ENCODE measurements at regions not wholly inside any gene's neighbourhood (a gene's known extent, or its start where the extent isn't known, plus 50 kb on each side); places are given as distances from the start of the nearest gene placed in this dataset.
"Not testable (repeated sequence)": the region's sequence is repeated elsewhere in the genome, so short reads cannot be mapped to it uniquely, and the experiment has no call there.

DNA sequence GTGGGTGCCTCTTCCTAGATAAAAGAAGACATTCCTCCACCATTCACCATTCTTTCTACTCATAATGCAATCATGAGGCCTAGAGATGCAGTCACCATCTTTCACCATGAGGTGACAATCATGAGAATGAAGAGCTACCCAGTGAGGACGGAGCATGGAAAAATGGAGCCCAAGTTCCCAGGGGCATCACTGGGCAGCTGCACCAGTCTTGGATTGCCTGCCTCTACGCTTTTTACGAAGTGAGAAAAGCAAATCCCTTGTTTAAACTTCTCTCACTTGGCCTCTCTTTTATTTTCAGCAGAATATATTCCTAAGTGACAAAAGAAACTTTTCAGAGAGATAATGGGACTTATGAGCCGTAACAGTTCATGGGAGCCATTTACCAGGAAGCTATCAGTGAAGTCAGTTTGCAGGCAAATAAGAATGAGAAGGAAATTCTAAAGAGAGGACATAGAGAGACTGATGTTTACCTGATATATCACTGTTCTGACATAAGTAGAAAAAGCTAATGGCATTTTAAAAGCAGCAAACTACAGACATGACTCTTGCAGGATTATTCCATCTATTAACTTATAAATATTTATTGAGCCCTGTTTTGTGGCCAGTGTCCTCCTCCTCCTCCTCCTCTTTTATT lies 90.0 kb upstream of the CPNE4 start:
- no peaks in the 10 kb centered on the region for H3K4me1 ChIP-seq (replicated peaks in 1 of 2)
- H3K9me3 ChIP-seq (replicated peaks in 1 of 3) = no peaks in the 10 kb centered on the region
- intact Hi-C loops (cut with DNase I) = no loop called here
- TF ChIP-seq POLR2A (IDR thresholded peaks at IDR 0.05) (no peak), CTCF (IDR thresholded peaks at IDR 0.05) (no peak)
- H3K36me3 ChIP-seq (replicated peaks in 1 of 2) = no peaks in the 10 kb centered on the region
- DNase-seq = no peak
- WGBS, 4 donors = 72 to 79% (median 73%) methylated on average over 4 of the region's 4 CpGs
- no peak overlapping the region for H3K27ac ChIP-seq
- H3K4me3 ChIP-seq = no peak overlapping the region
- no peaks in the 10 kb centered on the region for H3K27me3 ChIP-seq

- no peaks in the 10 kb centered on the region for H3K9me3 ChIP-seq (replicated peaks in 1 of 3)
- WGBS, 4 donors = 39 to 58% (median 49%) methylated on average over 1 of the region's 1 CpG
- H3K27ac ChIP-seq = no peak overlapping the region
- H3K36me3 ChIP-seq (replicated peaks in 1 of 2) = no peaks in the 10 kb centered on the region
- H3K4me3 ChIP-seq = no peak overlapping the region
- TF ChIP-seq POLR2A (IDR thresholded peaks at IDR 0.05) (no peak), CTCF (IDR thresholded peaks at IDR 0.05) (no peak)
- no peak for DNase-seq
- H3K27me3 ChIP-seq = peaks cover 4% of the 10 kb centered on the region
- no peaks in the 10 kb centered on the region for H3K4me1 ChIP-seq (replicated peaks in 1 of 2)
- intact Hi-C loops (cut with DNase I) = no loop called here
These were observed 99.8 kb upstream of the CPNE4 start for GRCh38 chr3:132134611-132135010.

- TF ChIP-seq CTCF (IDR thresholded peaks at IDR 0.05) = no peak
- TF ChIP-seq POLR2A (IDR thresholded peaks at IDR 0.05) = no peak
- peaks cover 4% of the 10 kb centered on the region for H3K27me3 ChIP-seq
- no peaks in the 10 kb centered on the region for H3K9me3 ChIP-seq (replicated peaks in 1 of 3)
- 61 to 74% (median 66%) methylated on average over 4 of the region's 4 CpGs for WGBS, 4 donors
- intact Hi-C loops (cut with DNase I) = no loop called here
- no peaks in the 10 kb centered on the region for H3K4me1 ChIP-seq (replicated peaks in 1 of 2)
- H3K4me3 ChIP-seq = no peak overlapping the region
- no peaks in the 10 kb centered on the region for H3K36me3 ChIP-seq (replicated peaks in 1 of 2)
- no peak for DNase-seq
- H3K27ac ChIP-seq = no peak overlapping the region
These were observed 101.0 kb upstream of the CPNE4 start for GRCh38 chr3:132135628-132136333.

- 56 to 71% (median 66%) methylated on average over 2 of the region's 2 CpGs for WGBS, 4 donors
- H3K9me3 ChIP-seq (replicated peaks in 1 of 3) = no peaks in the 10 kb centered on the region
- H3K4me3 ChIP-seq = no peak overlapping the region
- peaks cover 4% of the 10 kb centered on the region for H3K27me3 ChIP-seq
- intact Hi-C loops (cut with DNase I) = no loop called here
- H3K36me3 ChIP-seq (replicated peaks in 1 of 2) = no peaks in the 10 kb centered on the region
- DNase-seq = no peak
- no peak overlapping the region for H3K27ac ChIP-seq
- H3K4me1 ChIP-seq (replicated peaks in 1 of 2) = no peaks in the 10 kb centered on the region
- TF ChIP-seq POLR2A (IDR thresholded peaks at IDR 0.05) = no peak
- no peak for TF ChIP-seq CTCF (IDR thresholded peaks at IDR 0.05)
These were observed 101.5 kb upstream of the CPNE4 start for GRCh38 chr3:132136334-132136716.

DNA sequence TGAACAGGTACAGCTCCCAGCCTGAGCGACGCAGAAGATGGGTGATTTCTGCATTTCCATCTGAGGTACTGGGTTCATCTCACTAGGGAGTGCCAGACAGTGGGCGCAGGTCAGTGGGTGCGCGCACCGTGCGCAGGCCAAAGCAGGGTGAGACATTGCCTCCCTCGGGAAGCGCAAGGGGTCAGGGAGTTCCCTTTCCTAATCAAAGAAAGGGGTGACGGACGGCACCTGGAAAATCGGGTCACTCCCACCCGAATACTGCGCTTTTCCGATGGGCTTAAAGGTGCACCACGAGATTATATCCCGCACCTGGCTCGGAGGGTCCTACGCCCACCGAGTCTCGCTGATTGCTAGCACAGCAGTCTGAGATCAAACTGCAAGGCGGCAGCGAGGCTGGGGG lies 102.1 kb upstream of the CPNE4 start:
- not testable (repeated sequence) for H3K4me3 ChIP-seq
- WGBS, 4 donors = 52 to 76% (median 65%) methylated on average over 11 to 23 of the region's 23 CpGs

More for the DNA sequence above, 102.1 kb upstream of the CPNE4 start:
- DNase-seq; intact Hi-C loops (cut with DNase I); H3K27ac ChIP-seq; H3K36me3 ChIP-seq (replicated peaks in 1 of 2); H3K9me3 ChIP-seq (replicated peaks in 1 of 3); H3K4me1 ChIP-seq (replicated peaks in 1 of 2); H3K27me3 ChIP-seq: not testable (repeated sequence)

All from adrenal gland (tissue), 9 donors.